Psoas muscle (tissue), 7 donors: ENCODE measurements at regions not wholly inside any gene's neighbourhood (a gene's known extent, or its start where the extent isn't known, plus 50 kb on each side); places are given as distances from the start of the nearest gene placed in this dataset.

ENCODE experiments used
- ATAC-seq, 4 donors: fragments of 200-7000 bp; cut with Tn5 transposase; one replicate each; pipeline ENCODE4 v1.9.1; 2020; ENCODE audit warnings: moderate library complexity in 3 of 4, mild to moderate bottlenecking in 2 of 4
- DNase-seq, 2 donors: peaks; one replicate each; pipeline ENCODE4 v3.0.0-alpha.2; 2020
- H3K27ac ChIP-seq: fragments of 200-600 bp; one replicate; pipeline ENCODE4 v1.8.0; 2022
- H3K27me3 ChIP-seq, 3 donors: fragments of 200-600 bp in 1 of 3; one replicate each; pipeline versions ENCODE4 v1.6.1 to v1.8.0; 2013 to 2022; ENCODE audit warnings: low read length in 2 of 3, mild to moderate bottlenecking in 2 of 3, moderate library complexity in 1 of 3; ENCODE audit not compliant: insufficient read depth in 3 of 3
- H3K36me3 ChIP-seq, 2 donors: fragments of 200-600 bp in 1 of 2; one replicate each; pipeline versions ENCODE4 v1.6.1 to v1.8.0; 2013 to 2022; ENCODE audit warnings: low read depth in 1 of 2, mild to moderate bottlenecking in 1 of 2, moderate library complexity in 1 of 2; ENCODE audit not compliant: insufficient read depth in 1 of 2
- H3K4me1 ChIP-seq: fragments of 200-600 bp; one replicate; pipeline ENCODE4 v1.8.0; 2022
- H3K4me3 ChIP-seq: fragments of 200-600 bp; one replicate; pipeline ENCODE4 v1.8.0; 2022; ENCODE audit warnings: mild to moderate bottlenecking
- H3K9me3 ChIP-seq: fragments of 200-600 bp; one replicate; pipeline ENCODE4 v1.8.0; 2022
- WGBS, 3 donors: extraction: QIAGEN DNeasy Blood & Tissue Kit; methylation state at CpG; one replicate each; pipeline versions ENCODE4 v1.1.6 to v1.1.7; 2013; 5-methylcytosine and 5-hydroxymethylcytosine counted together
- intact Hi-C, 2 donors: fragments of 100-400 bp; cut with DNase I; formaldehyde crosslinking; loops; one replicate each; pipeline versions ENCODE4 v1.11.0 to v1.14.2; 2022
- TF ChIP-seq, protein P1 (sequence below): fragments of 200-600 bp; IDR thresholded peaks from one replicate; pipeline ENCODE4 v1.8.0; 2022; ENCODE audit warnings: antibody characterized with exemption
- donor health status: healthy with polysubstance abuse.
- donor health status: DM: no; HTN: no; CAD: no; lungs with moderate emphysema.
- donor health status: Bipolar disorder and iron deficiency.
- donor health status: healthy.
- donor health status: DM: yes; HTN: yes; CAD: no.
- donor health status: DM: no; HTN: no; CAD: no.
- donor health status: DM: yes; HTN: yes; CAD: no.

GRCh38 chr5:6250121-6250520 is 128.2 kb downstream of the MED10 start:
- Histone ChIP-seq H3K36me3 (no peaks in the 10 kb centered on the region), H3K27ac (no peak overlapping the region), H3K27me3 (peaks cover 0 to 2% (median 0%) of the 10 kb centered on the region in 3 donors), H3K4me1 (no peaks in the 10 kb centered on the region), H3K9me3 (no peaks in the 10 kb centered on the region), H3K4me3 (no peak overlapping the region)
- no peak for DNase-seq
- TF ChIP-seq, protein P1, sequence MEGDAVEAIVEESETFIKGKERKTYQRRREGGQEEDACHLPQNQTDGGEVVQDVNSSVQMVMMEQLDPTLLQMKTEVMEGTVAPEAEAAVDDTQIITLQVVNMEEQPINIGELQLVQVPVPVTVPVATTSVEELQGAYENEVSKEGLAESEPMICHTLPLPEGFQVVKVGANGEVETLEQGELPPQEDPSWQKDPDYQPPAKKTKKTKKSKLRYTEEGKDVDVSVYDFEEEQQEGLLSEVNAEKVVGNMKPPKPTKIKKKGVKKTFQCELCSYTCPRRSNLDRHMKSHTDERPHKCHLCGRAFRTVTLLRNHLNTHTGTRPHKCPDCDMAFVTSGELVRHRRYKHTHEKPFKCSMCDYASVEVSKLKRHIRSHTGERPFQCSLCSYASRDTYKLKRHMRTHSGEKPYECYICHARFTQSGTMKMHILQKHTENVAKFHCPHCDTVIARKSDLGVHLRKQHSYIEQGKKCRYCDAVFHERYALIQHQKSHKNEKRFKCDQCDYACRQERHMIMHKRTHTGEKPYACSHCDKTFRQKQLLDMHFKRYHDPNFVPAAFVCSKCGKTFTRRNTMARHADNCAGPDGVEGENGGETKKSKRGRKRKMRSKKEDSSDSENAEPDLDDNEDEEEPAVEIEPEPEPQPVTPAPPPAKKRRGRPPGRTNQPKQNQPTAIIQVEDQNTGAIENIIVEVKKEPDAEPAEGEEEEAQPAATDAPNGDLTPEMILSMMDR: no peak
- intact Hi-C loops: no loop called here
- ATAC-seq: no peak
- WGBS, 3 donors: 86 to 88% (median 86%) methylated on average over 7 of the region's 7 CpGs

GRCh38 chr5:6248132-6248531 is 130.2 kb downstream of the MED10 start:
- H3K4me1 ChIP-seq: no peaks in the 10 kb centered on the region
- ATAC-seq (no peak), DNase-seq (no peak)
- WGBS, 3 donors: 75 to 77% (median 76%) methylated on average over 5 of the region's 5 CpGs
- no peaks in the 10 kb centered on the region for H3K36me3 ChIP-seq
- no peak overlapping the region for H3K4me3 ChIP-seq
- H3K9me3 ChIP-seq: no peaks in the 10 kb centered on the region
- peaks cover 0 to 2% (median 0%) of the 10 kb centered on the region in 3 donors for H3K27me3 ChIP-seq
- TF ChIP-seq, protein P1: no peak
- intact Hi-C loops: no loop called here
- no peak overlapping the region for H3K27ac ChIP-seq

DNA sequence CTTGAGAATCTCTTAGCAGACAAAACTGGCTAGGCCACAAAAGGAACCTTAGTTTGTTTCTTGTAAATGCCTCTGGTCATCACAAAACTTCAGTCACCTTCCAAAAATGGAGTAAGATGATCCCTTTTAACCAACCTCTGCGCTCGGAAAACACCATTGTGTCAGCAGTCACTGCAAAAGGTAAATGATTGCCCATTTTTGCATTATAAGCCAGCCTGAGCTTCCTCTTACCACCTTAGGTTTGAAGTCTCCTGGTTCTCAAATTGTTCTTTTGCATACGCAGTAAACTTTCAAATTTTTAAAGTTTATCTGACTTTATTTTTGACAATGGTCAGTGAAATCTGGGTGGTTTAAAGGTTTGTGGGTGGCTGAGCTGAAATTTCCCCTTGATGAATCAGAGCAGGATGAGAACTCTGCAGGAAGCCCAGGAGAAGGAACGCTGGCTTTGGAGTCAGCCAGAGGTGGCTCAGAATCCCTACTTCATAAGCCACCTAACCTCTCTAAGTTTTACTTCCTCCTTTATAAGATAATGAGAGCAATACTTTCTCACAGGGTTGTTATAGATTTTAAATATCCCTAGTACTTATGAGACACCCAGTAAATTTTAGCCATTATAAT is 131.4 kb downstream of the MED10 start:
- no peak overlapping the region for H3K27ac ChIP-seq
- ATAC-seq (no peak), DNase-seq (no peak)
- peaks cover 0 to 2% (median 0%) of the 10 kb centered on the region in 3 donors for H3K27me3 ChIP-seq
- no peaks in the 10 kb centered on the region for H3K36me3 ChIP-seq
- H3K4me1 ChIP-seq: no peaks in the 10 kb centered on the region
- no peak overlapping the region for H3K4me3 ChIP-seq
- 72 to 84% (median 75%) methylated on average over 4 of the region's 4 CpGs for WGBS, 3 donors
- TF ChIP-seq, protein P1: no peak
- H3K9me3 ChIP-seq: no peaks in the 10 kb centered on the region
- intact Hi-C loops: no loop called here

DNA sequence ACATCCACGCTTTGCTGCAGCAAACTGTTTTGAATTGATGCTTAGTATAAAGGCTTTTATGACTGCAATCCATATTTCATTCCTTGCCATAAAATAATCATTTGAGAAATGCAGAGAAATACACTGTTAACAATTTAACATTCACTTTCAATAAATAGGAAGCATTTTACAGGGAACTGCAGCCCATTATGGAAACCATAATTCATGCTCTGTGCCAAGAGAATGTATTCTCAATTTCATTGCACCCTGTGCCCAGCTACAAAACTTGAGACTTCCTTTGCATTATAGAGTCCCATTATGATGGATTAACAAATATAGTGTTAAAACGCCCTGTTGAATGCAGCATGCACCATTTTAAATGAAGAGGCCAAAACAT is 134.0 kb downstream of the MED10 start:
- TF ChIP-seq, protein P1: no peak
- no peaks in the 10 kb centered on the region for H3K36me3 ChIP-seq
- peaks cover 12% of the 10 kb centered on the region for H3K9me3 ChIP-seq
- WGBS, 3 donors: 65 to 71% (median 68%) methylated on average over 2 of the region's 2 CpGs
- no peak overlapping the region for H3K27ac ChIP-seq
- DNase-seq (no peak), ATAC-seq (no peak)
- H3K27me3 ChIP-seq: no peaks in the 10 kb centered on the region
- intact Hi-C loops: no loop called here
- H3K4me1 ChIP-seq: no peaks in the 10 kb centered on the region
- H3K4me3 ChIP-seq: no peak overlapping the region
